H1 (cell line): ENCODE measurements at regions not wholly inside any gene's neighbourhood (a gene's known extent, or its start where the extent isn't known, plus 50 kb on each side); places are given as distances from the start of the nearest gene placed in this dataset.

Experiments used
- CBX5 ChIP-seq: fragments of 300-800, 300-1000 bp; sonication (generic); IDR thresholded peaks from 2 replicates; pipeline ENCODE4 v1.7.1; 2016; ENCODE audit warnings: antibody characterized with exemption, low read length, low read depth

GRCh38 chr15:91688811-91689210 is 164.7 kb upstream of the SLCO3A1 start (continued):
- no peak for TF ChIP-seq CBX5
